Neural progenitor cell (in vitro differentiated cells): ENCODE measurements at regions not wholly inside any gene's neighbourhood (a gene's known extent, or its start where the extent isn't known, plus 50 kb on each side); places are given as distances from the start of the nearest gene placed in this dataset.
A peak's percentile ranks its signal among the peaks of the same experiment; 100 is the strongest.

Experiments used
- DNase-seq: peaks from one replicate; pipeline ENCODE4 v3.0.0-alpha.2; 2016; ENCODE audit warnings: low spot score
- H2AFZ ChIP-seq: fragments of 200-600 bp; sonication (generic); replicated peaks from 2 replicates; pipeline ENCODE4 v1.6.1; 2016; ENCODE audit warnings: antibody characterized with exemption
- H3F3A ChIP-seq: fragments of 200-600 bp; sonication (generic); 2 replicates; pipeline ENCODE4 v1.6.1; 2016; ENCODE audit warnings: antibody characterized with exemption, low read depth
- H3K27ac ChIP-seq: fragments of 200-600 bp; sonication (generic); 2 replicates; pipeline ENCODE4 v1.5.1; 2016; ENCODE audit warnings: mild to moderate bottlenecking
- H3K27me3 ChIP-seq: fragments of 200-600 bp; sonication (generic); 2 replicates; pipeline ENCODE4 v1.6.1; 2016; ENCODE audit warnings: mild to moderate bottlenecking, moderate library complexity
- H3K36me3 ChIP-seq: fragments of 200-600 bp; sonication (generic); 2 replicates; pipeline ENCODE4 v1.5.1; 2016
- H3K4me1 ChIP-seq: fragments of 200-600 bp; sonication (generic); 2 replicates; pipeline ENCODE4 v1.6.1; 2016; ENCODE audit warnings: mixed run types
- H3K4me2 ChIP-seq: fragments of 200-600 bp; sonication (generic); 2 replicates; pipeline ENCODE4 v1.6.1; 2016
- H3K4me3 ChIP-seq: fragments of 200-600 bp; sonication (generic); 2 replicates; pipeline ENCODE4 v1.5.1; 2016
- H3K79me2 ChIP-seq: fragments of 200-600 bp; sonication (generic); 2 replicates; pipeline ENCODE4 v1.6.1; 2016; ENCODE audit warnings: low read depth
- H3K9ac ChIP-seq: fragments of 200-600 bp; sonication (generic); 2 replicates; pipeline ENCODE4 v1.6.1; 2016
- H3K9me3 ChIP-seq: fragments of 200-600 bp; sonication (generic); 2 replicates; pipeline ENCODE4 v1.5.1; 2016; ENCODE audit warnings: low read depth
- H4K20me1 ChIP-seq: fragments of 200-600 bp; sonication (generic); 2 replicates; pipeline ENCODE4 v1.6.1; 2016; ENCODE audit warnings: low read depth
- H3K27ac Mint-ChIP-seq: 3 replicates; pipeline ENCODE4 v1.8.0; 2021; ENCODE audit warnings: mixed read lengths
- H3K27me3 Mint-ChIP-seq: 2 replicates; pipeline ENCODE4 v1.8.0; 2022; ENCODE audit warnings: low read depth, mild to moderate bottlenecking, inconsistent platforms, moderate library complexity, mixed read lengths; ENCODE audit not compliant: insufficient read depth
- H3K36me3 Mint-ChIP-seq: 3 replicates; pipeline ENCODE4 v1.8.0; 2021; ENCODE audit warnings: mixed read lengths
- H3K4me1 Mint-ChIP-seq: 3 replicates; pipeline ENCODE4 v1.8.0; 2021; ENCODE audit warnings: mixed read lengths
- H3K4me3 Mint-ChIP-seq: 3 replicates; pipeline ENCODE4 v1.8.0; 2021; ENCODE audit warnings: mild to moderate bottlenecking, moderate library complexity, mixed read lengths
- H3K9me3 Mint-ChIP-seq: 3 replicates; pipeline ENCODE4 v1.8.0; 2020; ENCODE audit warnings: mixed read lengths
- CTCF ChIP-seq: fragments of 200-600 bp; sonication (generic); IDR thresholded peaks from 2 replicates; pipeline ENCODE4 v1.5.1; 2017; ENCODE audit warnings: antibody characterized with exemption, mild to moderate bottlenecking
- EZH2 ChIP-seq: fragments of 200-600 bp; sonication (generic); IDR thresholded peaks from 2 replicates; pipeline ENCODE4 v1.6.1; 2017; ENCODE audit warnings: antibody characterized with exemption, mild to moderate bottlenecking, moderate library complexity
- EZH2phosphoT487 ChIP-seq: fragments of 200-600 bp; sonication (generic); IDR thresholded peaks from 2 replicates; pipeline ENCODE4 v1.6.1; 2017; ENCODE audit warnings: antibody characterized with exemption

DNA sequence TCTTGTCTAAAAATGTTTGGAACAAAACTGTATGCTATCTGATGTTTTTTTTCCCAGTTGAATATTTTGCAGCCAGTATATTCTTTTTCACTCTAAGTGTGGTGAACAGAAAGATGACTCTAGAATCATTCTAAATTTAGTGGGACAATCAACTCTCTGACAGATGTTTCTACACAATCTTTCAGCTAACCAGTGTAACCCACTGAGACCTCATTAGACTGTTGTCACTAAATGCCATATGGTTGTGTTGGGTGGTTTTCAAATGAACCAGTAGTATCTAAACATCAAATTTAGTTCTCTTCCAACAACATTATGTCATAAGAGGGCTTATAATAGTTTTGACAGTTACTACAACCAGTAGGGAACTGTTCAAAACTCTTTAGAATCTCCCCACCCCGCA, 129.6 kb upstream of the PRLR start:
- H3K9me3 ChIP-seq = no peaks in the 10 kb centered on the region
- H3K9ac ChIP-seq = no peak overlapping the region
- no peak overlapping the region for H2AFZ ChIP-seq
- peaks cover 2% of the 10 kb centered on the region for H3K4me1 Mint-ChIP-seq
- no peak for DNase-seq
- no peaks in the 10 kb centered on the region for H3K27me3 ChIP-seq
- H3K27ac Mint-ChIP-seq = no peak overlapping the region
- no peak overlapping the region for H3K4me3 Mint-ChIP-seq
- H3K9me3 Mint-ChIP-seq = peaks cover 2% of the 10 kb centered on the region
- no peaks in the 10 kb centered on the region for H3K4me1 ChIP-seq
- no peaks in the 10 kb centered on the region for H3K36me3 ChIP-seq
- no peaks in the 10 kb centered on the region for H3F3A ChIP-seq
- no peak overlapping the region for H3K4me2 ChIP-seq
- H3K27ac ChIP-seq = no peak overlapping the region
- no peak for TF ChIP-seq EZH2phosphoT487
- no peak for TF ChIP-seq EZH2
- TF ChIP-seq CTCF = no peak
- H3K4me3 ChIP-seq = no peak overlapping the region
- no peaks in the 10 kb centered on the region for H3K27me3 Mint-ChIP-seq
- H3K79me2 ChIP-seq = no peaks in the 10 kb centered on the region
- H4K20me1 ChIP-seq = no peaks in the 10 kb centered on the region
- peaks cover 2% of the 10 kb centered on the region for H3K36me3 Mint-ChIP-seq

GRCh38 chr5:35357973-35358372, 127.7 kb upstream of the PRLR start:
- Histone ChIP-seq H3K4me3 (no peak overlapping the region), H3K27me3 (no peaks in the 10 kb centered on the region), H2AFZ (no peak overlapping the region), H3F3A (no peaks in the 10 kb centered on the region), H3K36me3 (no peaks in the 10 kb centered on the region), H3K9ac (no peak overlapping the region), H3K9me3 (no peaks in the 10 kb centered on the region), H3K79me2 (no peaks in the 10 kb centered on the region), H3K4me1 (no peaks in the 10 kb centered on the region), H3K27ac (no peak overlapping the region), H4K20me1 (no peaks in the 10 kb centered on the region), H3K4me2 (peak overlapping the region; percentile 4)
- Mint-ChIP-seq H3K4me1 (peaks cover 2% of the 10 kb centered on the region), H3K27me3 (no peaks in the 10 kb centered on the region), H3K4me3 (no peak overlapping the region), H3K9me3 (peaks cover 2% of the 10 kb centered on the region), H3K27ac (no peak overlapping the region), H3K36me3 (peaks cover 2% of the 10 kb centered on the region)
- TF ChIP-seq EZH2phosphoT487 (no peak), EZH2 (no peak), CTCF (no peak)
- DNase-seq = no peak

- Histone ChIP-seq H3K4me3 (no peak overlapping the region), H3K79me2 (no peaks in the 10 kb centered on the region), H4K20me1 (no peaks in the 10 kb centered on the region), H3K9ac (no peak overlapping the region), H3K27me3 (no peaks in the 10 kb centered on the region), H2AFZ (no peak overlapping the region), H3K27ac (no peak overlapping the region), H3K4me2 (no peak overlapping the region), H3K4me1 (no peaks in the 10 kb centered on the region), H3K9me3 (no peaks in the 10 kb centered on the region), H3F3A (no peaks in the 10 kb centered on the region), H3K36me3 (no peaks in the 10 kb centered on the region)
- no peak for DNase-seq
- Mint-ChIP-seq H3K9me3 (peaks cover 7% of the 10 kb centered on the region), H3K36me3 (peaks cover 2% of the 10 kb centered on the region), H3K27me3 (no peaks in the 10 kb centered on the region), H3K27ac (no peak overlapping the region), H3K4me3 (no peak overlapping the region), H3K4me1 (peaks cover 2% of the 10 kb centered on the region)
- TF ChIP-seq EZH2 = no peak
- TF ChIP-seq EZH2phosphoT487 = no peak
- TF ChIP-seq CTCF = no peak
Measured at GRCh38 chr5:35356725-35357124, 126.4 kb upstream of the PRLR start.

DNA sequence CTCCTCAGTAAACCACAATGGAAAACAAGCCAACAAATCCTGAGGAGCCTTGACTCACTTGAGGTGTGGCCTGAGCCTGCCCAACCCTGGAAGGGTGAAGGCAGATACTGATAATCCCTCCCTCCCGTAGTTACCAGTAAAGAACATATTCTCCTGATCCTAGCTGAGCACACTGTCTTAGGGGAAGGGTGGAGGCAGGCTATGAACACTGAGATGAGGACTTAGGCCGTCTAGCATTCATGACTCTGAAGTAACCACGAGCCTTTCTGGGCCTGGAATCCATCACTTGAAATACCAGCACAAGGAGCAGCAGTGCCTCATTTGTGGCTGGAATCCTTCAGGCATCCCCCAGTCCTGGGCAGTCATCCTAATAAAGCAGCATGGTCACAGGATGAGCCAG, 124.5 kb upstream of the PRLR start:
- H3K9me3 Mint-ChIP-seq = peaks cover 17% of the 10 kb centered on the region

More for the DNA sequence above, 124.5 kb upstream of the PRLR start:
- no peaks in the 10 kb centered on the region for H3K36me3 ChIP-seq
- no peak overlapping the region for H3K27ac Mint-ChIP-seq
- H3K4me1 Mint-ChIP-seq = peaks cover 2% of the 10 kb centered on the region
- no peak overlapping the region for H3K27ac ChIP-seq
- H3K36me3 Mint-ChIP-seq = peaks cover 2% of the 10 kb centered on the region
- no peaks in the 10 kb centered on the region for H4K20me1 ChIP-seq
- no peak overlapping the region for H3K9ac ChIP-seq
- no peaks in the 10 kb centered on the region for H3F3A ChIP-seq
- H3K4me3 ChIP-seq = no peak overlapping the region
- no peak for DNase-seq
- no peak overlapping the region for H3K4me3 Mint-ChIP-seq
- H3K4me1 ChIP-seq = no peaks in the 10 kb centered on the region
- no peak for TF ChIP-seq EZH2
- no peak overlapping the region for H3K4me2 ChIP-seq
- H3K27me3 Mint-ChIP-seq = no peaks in the 10 kb centered on the region
- no peak overlapping the region for H2AFZ ChIP-seq
- H3K9me3 ChIP-seq = no peaks in the 10 kb centered on the region
- no peaks in the 10 kb centered on the region for H3K79me2 ChIP-seq
- H3K27me3 ChIP-seq = no peaks in the 10 kb centered on the region
